Inferior parietal cortex (tissue), 1 donor: ENCODE measurements at regions not wholly inside any gene's neighbourhood (a gene's known extent, or its start where the extent isn't known, plus 50 kb on each side); places are given as distances from the start of the nearest gene placed in this dataset.

Experiments
- DNase-seq: peaks from one replicate; pipeline ENCODE4 v3.0.0-alpha.2; 2016; ENCODE audit errors: extremely low spot score

DNA sequence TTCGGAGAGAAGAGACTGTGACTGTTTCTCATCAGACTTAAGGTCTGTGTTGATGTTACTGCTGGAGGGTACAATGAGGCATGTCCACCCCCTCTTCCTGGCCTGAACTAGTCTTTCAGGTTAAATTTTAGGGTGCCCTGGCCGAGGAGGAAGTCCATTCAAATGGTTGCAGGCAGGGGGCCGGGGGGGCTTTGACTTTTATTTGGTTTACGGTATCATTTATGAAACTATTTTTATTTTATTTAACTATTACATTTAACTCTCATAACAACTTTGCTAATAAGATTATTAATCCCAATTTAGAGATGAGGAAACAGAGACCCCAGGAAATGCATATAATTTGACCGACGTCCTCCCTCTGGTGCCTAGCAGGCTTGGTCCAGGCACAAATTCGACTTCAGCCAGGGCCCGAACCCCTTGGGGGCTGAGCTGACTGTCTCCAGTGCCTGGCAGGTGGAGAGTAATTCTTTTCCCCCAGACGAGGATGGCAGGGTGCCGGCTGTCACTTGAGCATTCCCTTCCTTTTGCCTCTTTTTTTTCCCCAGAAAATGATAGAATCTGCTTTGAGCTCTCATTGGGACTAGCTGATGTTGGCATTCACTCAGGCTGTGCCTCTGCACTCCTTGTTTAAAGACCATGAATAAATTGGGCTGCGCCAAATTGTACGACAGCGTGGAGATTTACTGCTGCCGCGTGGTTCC, 255.3 kb upstream of the SALL3 start:
- no peak for DNase-seq

DNA sequence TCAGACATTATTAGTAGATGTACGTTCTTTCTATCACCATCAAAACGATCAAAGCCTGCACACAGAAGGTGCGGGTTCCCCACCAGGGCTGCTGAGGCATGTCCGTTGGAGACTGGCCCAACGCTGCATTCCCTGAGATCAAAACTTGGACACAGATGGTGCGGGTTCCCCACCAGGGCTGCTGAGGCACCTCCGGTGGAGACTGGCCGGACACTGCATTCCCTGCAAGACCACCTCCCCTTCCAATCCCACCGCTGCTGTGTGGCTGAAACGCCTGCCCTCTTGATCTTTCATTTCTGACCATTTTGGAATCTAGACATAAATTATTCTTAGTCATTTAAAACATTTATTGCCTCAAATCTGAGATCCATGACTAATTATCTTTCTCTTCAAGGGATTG, 254.2 kb upstream of the SALL3 start:
- DNase-seq: no peak

DNA sequence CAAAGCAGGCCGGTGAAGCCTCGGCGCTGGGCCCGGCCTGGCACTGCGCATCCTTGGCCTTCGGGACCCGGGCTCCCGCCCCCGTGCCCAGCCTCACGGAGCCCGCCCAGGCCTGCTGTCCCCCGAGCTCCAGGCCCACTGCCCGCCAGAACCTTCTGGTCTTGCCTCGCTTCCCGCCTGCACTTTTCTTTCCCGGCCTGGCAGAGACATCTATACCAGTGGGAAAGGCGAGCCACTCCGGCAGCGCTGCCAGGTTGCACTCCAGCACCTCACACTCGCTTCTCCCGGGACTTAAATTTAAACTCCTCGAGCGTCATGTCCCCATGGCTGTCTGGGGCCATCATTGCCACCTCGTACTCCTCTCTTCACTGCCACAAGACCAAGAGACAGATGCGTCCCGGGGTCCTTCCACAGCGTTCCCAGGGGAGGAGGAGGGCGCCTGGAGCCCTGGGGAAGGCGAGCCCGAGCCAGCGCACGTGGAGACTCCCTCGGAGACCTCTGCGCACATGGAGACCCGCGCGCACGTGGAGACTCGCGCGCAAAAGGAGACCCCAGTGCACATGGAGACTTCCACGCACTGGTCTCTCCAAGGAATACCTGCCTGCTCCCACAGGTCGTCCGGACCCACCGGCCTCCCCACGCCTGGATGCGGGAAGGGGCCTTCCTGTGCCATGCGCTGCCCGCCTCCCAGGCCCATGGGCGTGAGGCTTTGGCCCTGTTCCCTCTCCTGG, 253.1 kb upstream of the SALL3 start:
- DNase-seq: no peak

DNA sequence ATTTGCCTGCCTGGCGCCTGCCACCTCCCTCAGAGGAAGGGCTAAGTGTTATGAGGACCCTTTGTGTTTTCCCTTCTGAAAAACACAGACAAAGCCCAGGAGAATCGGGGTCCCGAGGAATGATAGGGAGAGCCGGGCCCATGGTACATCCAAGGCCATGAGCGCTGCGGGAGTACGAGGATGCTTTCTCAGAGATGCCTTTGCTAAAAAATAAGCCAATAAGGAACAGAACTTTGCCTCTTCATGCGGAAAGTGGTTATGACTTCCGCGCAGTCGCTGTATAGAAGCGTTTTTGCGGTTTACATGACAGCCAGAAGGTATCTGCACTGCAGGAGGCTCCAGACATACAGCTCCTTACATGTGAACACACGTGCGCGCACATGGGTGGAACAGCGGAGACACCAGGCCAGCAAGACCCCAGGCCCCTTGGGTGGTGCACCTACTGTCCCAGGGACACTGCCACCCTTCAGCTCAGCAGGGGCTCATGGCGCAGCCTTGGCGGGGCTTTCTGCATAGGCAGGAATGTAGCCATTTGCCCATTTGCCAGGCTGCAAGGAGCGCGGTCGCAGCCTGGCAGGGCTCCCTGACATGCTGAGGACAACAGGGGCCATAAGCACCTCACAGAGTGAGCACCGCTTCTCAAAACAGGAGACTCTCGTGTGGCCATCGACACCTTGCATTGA, 252.4 kb upstream of the SALL3 start:
- no peak for DNase-seq

DNA sequence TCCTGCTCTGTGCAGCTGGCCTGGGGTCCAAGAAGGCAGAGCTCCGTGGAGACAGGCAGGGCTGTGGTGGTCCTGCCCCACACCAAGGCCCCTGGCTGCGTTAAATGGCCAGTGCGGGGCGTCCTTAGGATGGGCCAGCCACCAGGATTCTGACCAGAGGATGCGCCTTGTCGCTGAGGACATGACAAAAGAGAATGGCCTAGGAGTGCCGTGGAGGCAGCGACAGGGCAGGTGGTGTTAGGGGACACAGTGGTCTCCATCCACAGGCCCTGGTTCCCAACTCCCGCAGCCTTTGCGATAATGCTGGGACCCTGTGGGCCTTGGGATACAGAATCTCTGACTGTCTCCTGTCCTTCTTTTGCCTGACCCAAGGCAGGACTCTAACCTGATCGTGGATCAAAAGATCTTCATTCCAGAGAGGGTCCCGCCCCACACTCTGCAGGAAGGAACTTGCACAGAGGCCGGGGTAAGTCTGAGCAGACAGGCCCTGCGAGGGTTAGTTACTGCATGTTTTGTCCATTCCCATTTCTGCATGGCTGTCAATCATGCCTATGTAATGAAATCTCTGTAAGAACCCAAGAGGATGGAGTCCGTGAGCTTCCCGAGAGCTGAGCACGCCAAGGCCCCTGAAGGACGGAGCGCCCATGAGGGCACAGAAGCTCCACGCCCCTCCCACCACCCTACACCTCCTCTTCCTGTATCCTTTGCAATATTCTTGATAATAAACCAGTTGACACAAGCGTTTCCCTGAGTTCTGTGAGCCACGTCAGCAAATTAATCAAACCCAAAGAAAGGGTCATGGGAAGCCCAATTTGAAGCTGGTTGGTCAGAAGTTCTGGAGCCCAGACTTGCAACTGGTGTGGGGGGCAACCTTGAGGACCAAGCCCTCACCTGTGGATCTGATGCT, 251.5 kb upstream of the SALL3 start:
- no peak for DNase-seq

DNA sequence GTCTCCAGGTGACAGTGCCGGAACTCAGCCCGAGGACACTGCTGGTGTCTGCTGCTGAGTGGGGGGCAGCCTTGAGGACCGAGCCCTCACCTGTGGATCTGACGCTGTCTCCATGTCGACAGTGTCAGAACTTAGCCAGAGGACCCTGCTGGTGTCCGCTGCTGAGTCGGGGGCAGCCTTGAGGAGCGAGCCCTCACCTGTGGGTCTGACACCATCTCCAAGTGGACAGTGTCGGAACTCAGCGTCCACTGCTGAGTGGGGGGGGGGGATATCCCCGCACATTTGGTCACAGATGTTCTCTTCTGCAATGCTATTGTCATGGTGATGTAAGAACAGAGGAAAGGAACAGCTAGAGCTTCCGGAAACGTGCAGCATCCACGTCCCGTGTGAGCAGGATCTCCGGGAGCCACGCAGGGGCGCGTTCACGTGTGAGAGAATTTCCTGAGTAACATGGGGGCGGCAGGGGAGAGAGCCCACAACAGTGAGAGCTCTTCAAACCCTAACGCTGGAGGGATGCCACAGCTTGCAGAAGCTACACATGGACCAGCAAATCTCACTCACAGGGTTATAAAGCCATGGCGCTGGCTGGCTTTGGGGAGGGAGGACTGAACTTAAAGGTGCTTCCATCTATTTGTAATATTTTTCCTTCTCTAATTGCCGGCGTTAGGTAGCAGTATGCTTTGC, 250.7 kb upstream of the SALL3 start:
- DNase-seq: no peak

DNA sequence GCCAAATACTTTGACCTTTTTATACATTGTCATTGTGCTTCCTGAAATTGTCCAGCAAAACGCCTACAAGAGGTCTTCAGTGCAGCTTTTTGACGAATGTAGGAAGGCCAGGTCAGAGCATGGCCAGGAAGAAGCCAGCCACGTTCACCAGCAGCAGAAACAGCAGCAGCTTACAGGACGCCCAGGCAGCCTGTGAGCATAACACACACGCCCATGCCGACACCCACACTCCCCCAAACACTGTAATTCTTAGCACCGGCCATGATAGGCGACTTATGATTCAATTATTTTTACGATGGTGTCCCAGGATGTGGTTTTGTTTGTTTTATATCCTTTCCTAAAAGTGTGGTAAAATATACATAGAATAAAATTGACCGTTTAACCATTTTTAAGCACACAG, 249.1 kb upstream of the SALL3 start:
- no peak for DNase-seq

DNA sequence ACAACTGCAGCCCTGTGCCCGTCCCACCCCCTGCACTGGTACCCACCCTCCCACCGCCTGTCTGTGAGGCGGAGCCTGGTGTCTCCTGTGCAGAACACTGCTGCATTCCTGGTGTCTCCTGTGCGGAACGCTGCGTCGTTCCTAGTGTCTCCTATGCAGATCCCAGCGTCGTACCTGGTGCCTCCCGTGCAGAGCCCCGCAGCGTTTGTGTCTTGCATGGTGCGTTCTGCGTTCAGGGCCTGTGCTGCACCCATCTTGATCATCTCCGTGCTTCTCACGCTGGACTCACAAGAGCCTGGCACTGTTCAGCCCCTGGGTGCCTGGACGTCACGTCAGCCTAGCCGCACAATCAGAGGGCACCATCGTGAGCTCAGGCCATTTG, 248.6 kb upstream of the SALL3 start:
- no peak for DNase-seq

DNA sequence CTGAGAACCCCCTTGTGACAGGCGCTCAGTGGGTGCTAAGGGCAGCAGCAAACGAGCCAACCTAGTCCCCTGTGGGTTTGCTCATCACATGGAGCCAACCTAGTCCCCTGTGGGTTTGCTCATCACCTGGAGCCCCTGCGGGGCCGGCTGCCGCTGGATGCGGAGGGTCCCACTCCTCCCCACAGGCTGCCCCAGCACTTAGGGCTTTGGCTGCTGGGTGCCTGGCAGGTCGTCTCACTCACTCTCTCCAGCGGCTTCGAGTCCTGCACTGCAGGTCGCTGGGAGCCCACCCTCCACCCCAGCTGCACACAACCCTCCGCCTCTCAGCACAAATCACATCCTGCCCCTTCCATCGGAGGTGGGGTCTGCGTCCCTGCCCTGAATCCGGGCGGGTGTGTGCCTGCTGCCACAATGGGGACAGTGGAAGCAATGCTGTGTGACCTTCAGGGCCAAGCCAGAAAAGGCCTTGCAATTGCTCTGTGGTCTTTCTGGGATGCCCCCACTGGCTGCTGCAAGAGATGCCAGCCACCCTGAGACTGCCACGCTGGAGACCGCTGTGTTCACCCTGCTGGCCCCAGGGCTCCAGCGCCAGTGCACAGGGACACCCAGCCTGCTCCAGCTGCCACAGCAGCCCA, 248.1 kb upstream of the SALL3 start:
- no peak for DNase-seq

DNA sequence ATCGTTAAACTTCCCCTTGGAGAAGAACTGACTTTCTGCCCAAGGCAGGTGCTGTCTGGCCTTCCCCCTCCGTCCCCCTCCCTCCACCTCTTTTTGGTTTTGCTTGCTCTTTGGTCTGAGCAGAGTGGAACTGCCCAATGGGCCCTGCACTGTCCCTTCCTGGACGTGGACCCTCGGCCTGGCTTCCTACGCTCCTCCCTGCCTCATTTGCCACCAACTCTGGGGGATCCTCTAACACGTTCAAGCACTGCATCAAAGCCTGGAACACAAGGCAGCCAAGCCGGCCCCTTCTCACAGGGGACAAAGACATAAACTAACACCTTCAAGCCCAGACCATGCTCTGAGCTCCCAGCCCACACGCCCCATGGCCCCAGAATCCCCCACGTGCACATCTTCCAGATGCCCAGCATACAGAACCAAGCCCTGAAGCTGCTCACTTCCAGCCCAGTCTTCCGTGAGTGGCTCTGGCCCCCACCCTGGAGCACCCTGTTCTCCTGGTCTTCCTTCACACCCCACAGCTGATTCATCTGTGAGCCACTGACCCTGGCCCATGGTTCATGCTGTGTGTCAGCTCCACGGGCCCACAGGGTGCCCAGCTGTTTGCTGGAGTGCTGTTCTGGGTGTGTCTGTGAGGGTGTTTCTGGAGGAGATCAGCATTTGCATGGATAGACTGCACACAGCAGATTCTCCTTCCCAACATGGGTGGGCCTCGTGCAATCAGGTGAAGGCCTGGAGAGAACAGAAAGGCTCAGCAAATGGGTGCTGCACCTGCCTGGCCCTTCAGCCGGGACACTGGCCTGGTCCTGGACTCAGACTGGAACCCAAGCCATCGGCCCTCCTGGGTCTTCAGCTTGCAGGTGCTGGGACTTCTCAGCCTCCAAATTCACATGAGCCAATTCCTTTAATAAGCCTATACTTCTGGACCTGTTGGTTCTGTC, 247.1 kb upstream of the SALL3 start:
- no peak for DNase-seq

DNA sequence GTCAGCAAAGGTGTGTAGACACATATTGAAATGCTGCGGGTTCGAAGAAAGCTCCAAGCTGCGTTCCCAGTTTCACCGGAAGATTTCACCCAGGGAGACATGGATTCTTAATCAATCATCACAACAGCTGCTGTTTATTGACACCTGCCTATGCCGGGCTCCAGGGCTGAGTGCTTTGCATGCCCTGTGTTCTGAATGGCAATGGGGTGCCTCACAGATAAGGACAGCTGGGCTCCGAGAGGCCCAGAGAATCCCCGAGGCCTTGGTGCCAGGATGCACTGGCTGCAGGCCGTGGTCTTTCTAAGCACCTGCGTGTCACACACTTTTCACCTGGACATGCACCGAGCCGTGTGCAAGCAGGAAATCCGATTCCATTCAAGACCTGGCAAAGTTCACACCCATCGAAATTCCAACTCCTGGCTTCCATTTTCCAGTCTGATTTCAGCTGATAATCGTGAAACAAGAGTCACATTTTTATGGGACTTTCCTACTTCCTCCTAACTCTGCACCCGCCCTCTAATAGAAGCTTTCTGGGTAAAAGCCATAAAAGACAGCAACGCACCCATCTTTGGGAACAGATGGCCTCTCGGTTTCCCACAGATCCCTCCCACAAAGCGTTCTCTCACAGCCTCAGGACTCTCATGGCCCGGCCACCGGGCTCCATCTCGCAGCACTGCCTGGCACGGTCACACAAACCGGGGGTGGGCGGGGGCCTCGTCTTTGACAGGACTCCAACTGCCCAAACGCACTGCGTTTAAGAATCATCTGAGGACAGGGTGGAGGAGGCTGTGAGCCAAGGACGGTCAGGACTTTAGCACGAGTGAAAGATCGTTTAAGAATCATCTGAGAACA, 245.6 kb upstream of the SALL3 start:
- peak; percentile 9 for DNase-seq

DNA sequence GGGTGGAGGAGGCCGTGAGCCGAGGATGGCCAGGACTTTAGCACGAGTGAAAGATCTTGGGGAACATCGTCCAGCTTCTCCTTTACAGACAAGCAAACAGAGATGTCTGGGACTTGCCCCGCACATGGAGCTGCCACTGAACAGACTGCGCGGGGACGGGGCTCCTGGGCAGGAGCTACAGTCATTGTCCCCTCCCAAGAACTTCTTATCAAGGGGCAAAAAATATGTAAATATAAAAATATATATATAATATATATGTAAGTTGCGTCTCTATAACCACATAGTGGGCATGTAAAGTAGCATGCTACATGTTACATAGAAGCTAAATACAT, 245.0 kb upstream of the SALL3 start:
- DNase-seq: no peak

DNA sequence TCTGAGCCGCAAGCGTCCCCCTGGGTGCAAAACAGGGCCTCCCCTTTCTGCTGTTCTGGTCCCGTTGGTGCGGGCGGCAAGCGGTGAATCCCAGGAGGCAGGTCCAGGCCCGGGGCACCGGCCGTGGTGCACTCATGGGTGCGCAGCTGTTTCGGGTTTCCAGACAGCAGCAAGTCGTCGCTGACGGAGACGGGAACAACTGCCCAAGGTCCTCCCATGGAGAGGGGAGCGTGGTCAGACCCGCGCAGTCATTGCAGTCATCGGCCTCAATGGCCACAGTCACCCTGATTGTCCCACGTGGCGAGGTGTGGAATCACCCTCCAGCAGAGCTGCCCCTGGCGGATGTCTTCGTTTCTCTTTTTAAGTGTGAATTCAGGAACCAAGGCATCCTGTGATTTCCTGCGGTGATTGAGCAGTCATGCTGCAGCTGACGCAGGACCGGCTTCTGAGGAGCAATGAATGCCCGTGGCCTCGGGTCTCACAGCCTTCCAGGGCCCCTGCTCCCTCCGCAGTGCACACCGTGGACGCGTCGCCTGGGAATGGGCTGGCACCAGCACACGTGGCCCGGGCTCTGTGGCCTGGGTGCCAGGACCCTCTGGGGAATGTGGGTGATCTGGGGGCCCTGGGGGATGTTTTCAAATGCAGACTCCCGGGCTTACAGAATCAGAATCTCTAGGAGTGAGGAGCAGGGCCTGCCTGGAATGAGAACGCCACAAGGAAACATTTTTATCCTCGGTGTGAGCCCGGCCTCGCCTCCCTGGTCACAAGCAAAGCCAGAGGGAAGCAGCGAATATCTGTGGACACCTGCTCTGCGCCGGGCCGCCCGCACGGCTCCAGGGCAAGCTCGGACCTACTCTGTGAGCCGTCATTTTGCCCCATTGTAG, 244.2 kb upstream of the SALL3 start:
- no peak for DNase-seq

DNA sequence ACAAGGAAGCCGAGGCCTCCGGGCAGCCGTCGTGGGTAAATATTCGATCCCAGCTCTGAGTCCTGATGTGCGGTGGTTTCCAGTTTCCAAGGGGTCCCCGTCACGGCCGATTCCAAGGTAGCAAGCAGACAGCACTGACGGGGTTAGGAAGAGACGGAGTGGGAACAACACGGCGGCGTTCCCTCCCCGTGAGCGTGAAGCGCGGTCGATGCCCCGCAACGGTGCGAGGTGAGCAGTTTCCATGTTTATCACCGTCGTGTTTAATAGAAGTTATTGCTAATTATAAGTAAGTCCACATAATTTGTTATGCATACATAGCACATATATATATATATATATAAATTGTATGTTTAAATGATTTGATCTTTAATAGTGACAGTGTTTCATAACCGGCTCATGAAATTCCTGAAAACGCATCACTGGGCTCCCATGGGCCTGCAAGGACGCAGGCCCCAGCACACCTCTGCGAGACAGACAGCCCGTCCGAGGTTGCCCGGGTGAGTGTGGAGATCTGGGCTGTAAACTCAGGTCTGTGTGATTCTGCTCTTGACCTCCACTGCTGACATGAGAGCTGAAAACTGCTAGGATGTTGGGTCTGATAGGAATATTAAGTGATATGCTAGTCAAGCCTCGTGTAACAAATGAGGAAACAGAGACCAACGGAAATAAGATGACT, 243.5 kb upstream of the SALL3 start:
- no peak for DNase-seq

DNA sequence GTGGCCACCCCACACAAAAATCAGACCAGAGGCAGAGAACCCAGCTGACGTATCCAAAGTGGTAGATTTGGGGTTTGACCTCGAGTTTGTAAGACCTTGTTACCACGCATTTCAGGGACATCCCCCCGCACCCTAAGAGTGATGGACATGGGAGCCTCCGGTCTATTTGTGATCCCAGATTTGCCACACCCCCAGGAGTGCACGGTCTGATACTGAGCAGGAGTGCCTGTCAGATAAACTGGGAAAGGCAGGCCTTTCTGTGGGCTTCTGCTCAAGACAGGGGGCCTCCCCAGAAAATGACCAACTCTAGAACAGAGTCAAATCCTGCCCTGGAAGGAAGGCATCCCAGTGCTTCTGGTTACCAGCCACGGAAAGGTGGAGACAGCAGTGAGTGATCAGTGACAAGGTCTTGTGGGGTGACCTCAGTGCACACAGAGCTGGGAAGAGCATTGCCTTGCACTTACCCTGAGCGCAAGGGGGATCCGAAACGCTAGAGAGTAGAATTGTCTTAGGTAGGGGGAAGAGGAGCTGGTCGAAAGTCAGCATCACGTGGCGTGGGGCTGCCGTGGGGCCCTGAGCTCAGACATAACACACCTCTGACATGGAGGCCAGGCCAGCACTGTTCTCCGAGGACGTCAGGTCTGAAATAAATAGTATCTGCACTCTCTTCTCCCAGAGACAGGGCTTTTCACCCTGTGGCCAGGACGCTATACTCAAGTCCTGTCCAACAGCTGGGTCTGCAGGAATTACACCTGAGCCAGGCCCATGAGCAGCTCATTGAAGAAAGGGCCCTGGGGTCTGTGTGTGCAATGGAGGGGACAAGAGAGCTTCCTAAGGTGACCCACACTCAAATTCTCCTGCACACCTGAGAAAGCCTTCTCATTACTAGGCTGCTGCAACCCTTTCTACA, 242.4 kb upstream of the SALL3 start:
- no peak for DNase-seq

DNA sequence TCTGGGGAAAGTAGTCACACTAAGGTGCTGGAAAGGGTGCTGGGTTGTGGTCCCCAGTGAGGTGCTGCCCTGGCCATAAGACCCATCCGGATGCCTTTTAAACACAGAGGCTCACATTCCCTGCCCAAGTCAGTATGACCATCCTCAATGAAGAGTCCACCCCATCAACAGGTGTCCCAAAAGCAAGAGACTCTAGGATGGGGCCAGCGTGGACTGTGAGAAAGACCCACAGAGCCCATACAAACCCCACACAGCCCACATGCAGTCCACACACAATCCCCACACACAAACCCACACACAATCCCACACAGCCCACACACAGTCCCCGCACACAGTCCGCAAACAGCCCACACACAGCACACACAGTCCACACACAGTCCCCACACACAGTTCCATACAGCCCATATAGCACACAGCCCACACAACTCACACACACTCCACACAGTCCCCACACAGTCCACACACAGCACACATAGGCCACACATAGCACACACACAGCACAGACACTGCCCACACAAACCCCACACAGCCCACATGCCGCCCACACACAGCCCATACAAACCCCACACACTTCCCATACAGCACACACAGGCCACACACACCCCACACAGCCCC, 241.4 kb upstream of the SALL3 start:
- DNase-seq: no peak
